ENCODE measurements at regions not wholly inside any gene's neighbourhood (a gene's known extent, or its start where the extent isn't known, plus 50 kb on each side); places are given as distances from the start of the nearest gene placed in this dataset.
A peak's percentile ranks its signal among the peaks of the same experiment; 100 is the strongest.

DNA sequence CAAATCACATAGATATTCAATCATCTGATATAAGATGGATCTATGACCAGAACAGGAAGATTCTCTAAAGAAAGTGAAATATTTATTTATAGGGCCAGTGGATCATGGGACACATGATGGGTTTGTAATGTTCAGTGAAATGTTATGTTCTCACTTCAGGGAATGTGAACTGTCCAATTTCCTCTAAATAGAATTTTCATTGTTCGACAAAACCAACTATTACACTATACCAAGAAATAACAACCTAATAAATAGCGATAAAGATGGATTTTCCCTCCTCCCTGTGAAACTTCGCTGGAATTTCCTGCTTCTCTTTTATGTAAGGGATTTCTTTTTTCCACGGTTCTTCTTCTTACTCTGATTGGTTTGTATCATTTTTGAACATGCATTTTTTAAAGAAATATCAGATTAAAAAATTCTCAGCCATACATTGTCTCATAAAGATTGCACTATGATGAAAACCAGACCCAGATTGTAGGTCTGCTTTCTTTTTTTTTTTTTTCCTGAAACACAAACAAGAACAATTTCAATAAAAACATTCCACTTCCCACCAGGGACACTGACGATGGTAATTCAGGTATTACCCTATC lies 139.8 kb upstream of the ZEB1 start (continued):
- TF ChIP-seq, protein P1, sequence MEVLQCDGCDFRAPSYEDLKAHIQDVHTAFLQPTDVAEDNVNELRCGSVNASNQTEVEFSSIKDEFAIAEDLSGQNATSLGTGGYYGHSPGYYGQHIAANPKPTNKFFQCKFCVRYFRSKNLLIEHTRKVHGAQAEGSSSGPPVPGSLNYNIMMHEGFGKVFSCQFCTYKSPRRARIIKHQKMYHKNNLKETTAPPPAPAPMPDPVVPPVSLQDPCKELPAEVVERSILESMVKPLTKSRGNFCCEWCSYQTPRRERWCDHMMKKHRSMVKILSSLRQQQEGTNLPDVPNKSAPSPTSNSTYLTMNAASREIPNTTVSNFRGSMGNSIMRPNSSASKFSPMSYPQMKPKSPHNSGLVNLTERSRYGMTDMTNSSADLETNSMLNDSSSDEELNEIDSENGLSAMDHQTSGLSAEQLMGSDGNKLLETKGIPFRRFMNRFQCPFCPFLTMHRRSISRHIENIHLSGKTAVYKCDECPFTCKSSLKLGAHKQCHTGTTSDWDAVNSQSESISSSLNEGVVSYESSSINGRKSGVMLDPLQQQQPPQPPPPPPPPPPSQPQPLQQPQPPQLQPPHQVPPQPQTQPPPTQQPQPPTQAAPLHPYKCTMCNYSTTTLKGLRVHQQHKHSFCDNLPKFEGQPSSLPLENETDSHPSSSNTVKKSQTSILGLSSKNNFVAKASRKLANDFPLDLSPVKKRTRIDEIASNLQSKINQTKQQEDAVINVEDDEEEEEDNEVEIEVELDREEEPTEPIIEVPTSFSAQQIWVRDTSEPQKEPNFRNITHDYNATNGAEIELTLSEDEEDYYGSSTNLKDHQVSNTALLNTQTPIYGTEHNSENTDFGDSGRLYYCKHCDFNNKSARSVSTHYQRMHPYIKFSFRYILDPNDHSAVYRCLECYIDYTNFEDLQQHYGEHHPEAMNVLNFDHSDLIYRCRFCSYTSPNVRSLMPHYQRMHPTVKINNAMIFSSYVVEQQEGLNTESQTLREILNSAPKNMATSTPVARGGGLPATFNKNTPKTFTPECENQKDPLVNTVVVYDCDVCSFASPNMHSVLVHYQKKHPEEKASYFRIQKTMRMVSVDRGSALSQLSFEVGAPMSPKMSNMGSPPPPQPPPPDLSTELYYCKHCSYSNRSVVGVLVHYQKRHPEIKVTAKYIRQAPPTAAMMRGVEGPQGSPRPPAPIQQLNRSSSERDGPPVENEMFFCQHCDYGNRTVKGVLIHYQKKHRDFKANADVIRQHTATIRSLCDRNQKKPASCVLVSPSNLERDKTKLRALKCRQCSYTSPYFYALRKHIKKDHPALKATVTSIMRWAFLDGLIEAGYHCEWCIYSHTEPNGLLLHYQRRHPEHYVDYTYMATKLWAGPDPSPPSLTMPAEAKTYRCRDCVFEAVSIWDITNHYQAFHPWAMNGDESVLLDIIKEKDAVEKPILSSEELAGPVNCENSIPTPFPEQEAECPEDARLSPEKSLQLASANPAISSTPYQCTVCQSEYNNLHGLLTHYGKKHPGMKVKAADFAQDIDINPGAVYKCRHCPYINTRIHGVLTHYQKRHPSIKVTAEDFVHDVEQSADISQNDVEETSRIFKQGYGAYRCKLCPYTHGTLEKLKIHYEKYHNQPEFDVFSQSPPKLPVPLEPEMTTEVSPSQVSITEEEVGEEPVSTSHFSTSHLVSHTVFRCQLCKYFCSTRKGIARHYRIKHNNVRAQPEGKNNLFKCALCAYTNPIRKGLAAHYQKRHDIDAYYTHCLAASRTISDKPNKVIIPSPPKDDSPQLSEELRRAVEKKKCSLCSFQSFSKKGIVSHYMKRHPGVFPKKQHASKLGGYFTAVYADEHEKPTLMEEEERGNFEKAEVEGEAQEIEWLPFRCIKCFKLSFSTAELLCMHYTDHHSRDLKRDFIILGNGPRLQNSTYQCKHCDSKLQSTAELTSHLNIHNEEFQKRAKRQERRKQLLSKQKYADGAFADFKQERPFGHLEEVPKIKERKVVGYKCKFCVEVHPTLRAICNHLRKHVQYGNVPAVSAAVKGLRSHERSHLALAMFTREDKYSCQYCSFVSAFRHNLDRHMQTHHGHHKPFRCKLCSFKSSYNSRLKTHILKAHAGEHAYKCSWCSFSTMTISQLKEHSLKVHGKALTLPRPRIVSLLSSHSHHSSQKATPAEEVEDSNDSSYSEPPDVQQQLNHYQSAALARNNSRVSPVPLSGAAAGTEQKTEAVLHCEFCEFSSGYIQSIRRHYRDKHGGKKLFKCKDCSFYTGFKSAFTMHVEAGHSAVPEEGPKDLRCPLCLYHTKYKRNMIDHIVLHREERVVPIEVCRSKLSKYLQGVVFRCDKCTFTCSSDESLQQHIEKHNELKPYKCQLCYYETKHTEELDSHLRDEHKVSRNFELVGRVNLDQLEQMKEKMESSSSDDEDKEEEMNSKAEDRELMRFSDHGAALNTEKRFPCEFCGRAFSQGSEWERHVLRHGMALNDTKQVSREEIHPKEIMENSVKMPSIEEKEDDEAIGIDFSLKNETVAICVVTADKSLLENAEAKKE (CRISPR knock-in tag; IDR thresholded peaks at IDR 0.05), result no peak
- TF ChIP-seq, protein P2, sequence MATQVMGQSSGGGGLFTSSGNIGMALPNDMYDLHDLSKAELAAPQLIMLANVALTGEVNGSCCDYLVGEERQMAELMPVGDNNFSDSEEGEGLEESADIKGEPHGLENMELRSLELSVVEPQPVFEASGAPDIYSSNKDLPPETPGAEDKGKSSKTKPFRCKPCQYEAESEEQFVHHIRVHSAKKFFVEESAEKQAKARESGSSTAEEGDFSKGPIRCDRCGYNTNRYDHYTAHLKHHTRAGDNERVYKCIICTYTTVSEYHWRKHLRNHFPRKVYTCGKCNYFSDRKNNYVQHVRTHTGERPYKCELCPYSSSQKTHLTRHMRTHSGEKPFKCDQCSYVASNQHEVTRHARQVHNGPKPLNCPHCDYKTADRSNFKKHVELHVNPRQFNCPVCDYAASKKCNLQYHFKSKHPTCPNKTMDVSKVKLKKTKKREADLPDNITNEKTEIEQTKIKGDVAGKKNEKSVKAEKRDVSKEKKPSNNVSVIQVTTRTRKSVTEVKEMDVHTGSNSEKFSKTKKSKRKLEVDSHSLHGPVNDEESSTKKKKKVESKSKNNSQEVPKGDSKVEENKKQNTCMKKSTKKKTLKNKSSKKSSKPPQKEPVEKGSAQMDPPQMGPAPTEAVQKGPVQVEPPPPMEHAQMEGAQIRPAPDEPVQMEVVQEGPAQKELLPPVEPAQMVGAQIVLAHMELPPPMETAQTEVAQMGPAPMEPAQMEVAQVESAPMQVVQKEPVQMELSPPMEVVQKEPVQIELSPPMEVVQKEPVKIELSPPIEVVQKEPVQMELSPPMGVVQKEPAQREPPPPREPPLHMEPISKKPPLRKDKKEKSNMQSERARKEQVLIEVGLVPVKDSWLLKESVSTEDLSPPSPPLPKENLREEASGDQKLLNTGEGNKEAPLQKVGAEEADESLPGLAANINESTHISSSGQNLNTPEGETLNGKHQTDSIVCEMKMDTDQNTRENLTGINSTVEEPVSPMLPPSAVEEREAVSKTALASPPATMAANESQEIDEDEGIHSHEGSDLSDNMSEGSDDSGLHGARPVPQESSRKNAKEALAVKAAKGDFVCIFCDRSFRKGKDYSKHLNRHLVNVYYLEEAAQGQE (IDR thresholded peaks at IDR 0.05; ENCODE audit: unreplicated experiment), result no peak

DNA sequence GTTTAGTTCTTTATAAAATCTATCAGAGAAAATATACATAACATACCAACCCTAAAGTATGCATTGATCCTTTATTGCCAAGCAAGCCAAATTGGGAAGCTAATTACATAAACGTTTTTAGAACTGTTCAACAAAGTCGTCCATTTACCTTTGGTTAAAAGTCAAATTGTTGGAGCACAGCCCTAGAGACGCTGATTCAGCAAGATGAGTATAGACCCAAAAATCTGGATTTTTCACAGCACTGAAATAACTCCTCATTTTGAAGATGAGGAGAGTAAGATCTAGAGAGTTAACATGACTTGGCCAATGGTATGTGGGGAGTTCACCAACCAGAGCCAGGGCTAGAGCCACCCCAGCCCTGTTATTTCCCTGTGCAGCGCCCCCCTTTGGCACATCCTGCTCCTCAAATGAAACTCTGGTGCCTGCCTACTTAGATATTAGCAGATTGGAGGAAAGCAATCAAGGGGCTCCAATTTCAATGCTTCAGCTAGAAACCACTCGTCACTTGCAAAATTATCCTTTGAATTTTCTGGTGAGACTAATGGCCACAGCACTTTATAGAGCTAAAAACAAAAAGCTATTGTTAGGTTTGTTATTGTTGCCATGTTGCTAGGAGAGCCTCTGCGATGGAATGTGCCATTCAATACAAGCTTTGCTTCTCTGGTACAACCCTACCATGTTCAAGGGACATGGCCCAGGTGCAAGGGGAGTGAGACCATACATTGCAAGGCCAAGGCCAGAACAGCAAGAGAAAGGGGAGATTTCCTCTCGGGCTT lies 132.6 kb upstream of the ZEB1 start:
- Mint-ChIP-seq H3K27me3 (ENCODE audit: insufficient read depth, low read depth, poor library complexity) (no peaks in the 10 kb centered on the region), H3K9me3 (no peaks in the 10 kb centered on the region; the same call in 2 of the 3 replicates), H3K4me1 (peaks cover 2% of the 10 kb centered on the region; the same call in 1 of the 3 replicates), H3K27ac (no peak overlapping the region; the same call in 1 of the 2 replicates), H3K36me3 (ENCODE audit: low read depth) (no peaks in the 10 kb centered on the region), H3K4me3 (no peak overlapping the region)
- peak; percentile 77 for DNase-seq (ENCODE audit: low spot score)
- peak; percentile 85 for ATAC-seq
- H3K4me1 ChIP-seq (ENCODE audit: insufficient read depth), result no peaks in the 10 kb centered on the region
- H3K79me2 ChIP-seq (replicated peaks; ENCODE audit: insufficient read depth), result no peaks in the 10 kb centered on the region
- no peak overlapping the region for H2AFZ ChIP-seq
- no peak overlapping the region for H3K27ac ChIP-seq (ENCODE audit: low read depth)
- H3K4me2 ChIP-seq, result no peak overlapping the region
- H3F3A ChIP-seq (replicated peaks; ENCODE audit: low read depth), result no peaks in the 10 kb centered on the region
- H4K20me1 ChIP-seq (replicated peaks; ENCODE audit: insufficient read depth), result no peaks in the 10 kb centered on the region
- H3K4me3 ChIP-seq, result no peak overlapping the region
- no peaks in the 10 kb centered on the region for H3K9me2 ChIP-seq (ENCODE audit: insufficient read depth)
- no peaks in the 10 kb centered on the region for H3K36me3 ChIP-seq (ENCODE audit: insufficient read depth)
- TF ChIP-seq, protein P3, sequence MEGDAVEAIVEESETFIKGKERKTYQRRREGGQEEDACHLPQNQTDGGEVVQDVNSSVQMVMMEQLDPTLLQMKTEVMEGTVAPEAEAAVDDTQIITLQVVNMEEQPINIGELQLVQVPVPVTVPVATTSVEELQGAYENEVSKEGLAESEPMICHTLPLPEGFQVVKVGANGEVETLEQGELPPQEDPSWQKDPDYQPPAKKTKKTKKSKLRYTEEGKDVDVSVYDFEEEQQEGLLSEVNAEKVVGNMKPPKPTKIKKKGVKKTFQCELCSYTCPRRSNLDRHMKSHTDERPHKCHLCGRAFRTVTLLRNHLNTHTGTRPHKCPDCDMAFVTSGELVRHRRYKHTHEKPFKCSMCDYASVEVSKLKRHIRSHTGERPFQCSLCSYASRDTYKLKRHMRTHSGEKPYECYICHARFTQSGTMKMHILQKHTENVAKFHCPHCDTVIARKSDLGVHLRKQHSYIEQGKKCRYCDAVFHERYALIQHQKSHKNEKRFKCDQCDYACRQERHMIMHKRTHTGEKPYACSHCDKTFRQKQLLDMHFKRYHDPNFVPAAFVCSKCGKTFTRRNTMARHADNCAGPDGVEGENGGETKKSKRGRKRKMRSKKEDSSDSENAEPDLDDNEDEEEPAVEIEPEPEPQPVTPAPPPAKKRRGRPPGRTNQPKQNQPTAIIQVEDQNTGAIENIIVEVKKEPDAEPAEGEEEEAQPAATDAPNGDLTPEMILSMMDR (conservative IDR thresholded peaks at IDR 0.05; ENCODE audit: low read depth in 2 of 2), result peak; percentile 67 to 69
- no peak for TF ChIP-seq JUNB (IDR thresholded peaks at IDR 0.05; ENCODE audit: unreplicated experiment)
- H3K27me3 ChIP-seq (ENCODE audit: insufficient read depth), result no peaks in the 10 kb centered on the region
